GM20000 (cell line): ENCODE measurements at regions not wholly inside any gene's neighbourhood (a gene's known extent, or its start where the extent isn't known, plus 50 kb on each side); places are given as distances from the start of the nearest gene placed in this dataset.

Source experiments
- DNase-seq: peaks from one replicate; pipeline ENCODE4 v3.0.0; 2012; ENCODE audit warnings: low spot score
- TF ChIP-seq, protein P1 (sequence below): IDR thresholded peaks from 2 replicates; pipeline ENCODE4 v1.5.1; 2012; ENCODE audit warnings: mild to moderate bottlenecking, control low read depth; ENCODE audit errors: extremely low read depth, missing control alignments

DNA sequence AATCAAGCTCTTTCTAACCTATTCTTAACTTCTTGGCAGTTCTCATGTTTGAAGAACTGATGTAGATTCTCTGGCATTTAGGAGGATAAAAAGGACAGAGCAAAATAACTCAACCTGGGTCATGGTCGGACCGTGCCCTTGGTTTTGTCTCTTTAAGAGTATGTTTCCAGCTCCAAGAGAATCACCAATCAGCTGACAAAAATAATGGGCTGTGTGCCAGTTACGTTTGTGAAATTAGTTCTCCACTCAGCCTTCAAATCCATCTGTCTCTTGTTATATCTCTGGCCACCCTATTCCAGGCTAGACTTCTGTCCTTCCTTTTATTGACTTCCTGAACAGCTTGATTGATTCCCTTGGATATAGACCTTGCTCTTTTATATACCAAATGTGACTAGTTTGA is 225.7 kb downstream of the EPHA4 start:
- no peak for DNase-seq
- TF ChIP-seq, protein P1, sequence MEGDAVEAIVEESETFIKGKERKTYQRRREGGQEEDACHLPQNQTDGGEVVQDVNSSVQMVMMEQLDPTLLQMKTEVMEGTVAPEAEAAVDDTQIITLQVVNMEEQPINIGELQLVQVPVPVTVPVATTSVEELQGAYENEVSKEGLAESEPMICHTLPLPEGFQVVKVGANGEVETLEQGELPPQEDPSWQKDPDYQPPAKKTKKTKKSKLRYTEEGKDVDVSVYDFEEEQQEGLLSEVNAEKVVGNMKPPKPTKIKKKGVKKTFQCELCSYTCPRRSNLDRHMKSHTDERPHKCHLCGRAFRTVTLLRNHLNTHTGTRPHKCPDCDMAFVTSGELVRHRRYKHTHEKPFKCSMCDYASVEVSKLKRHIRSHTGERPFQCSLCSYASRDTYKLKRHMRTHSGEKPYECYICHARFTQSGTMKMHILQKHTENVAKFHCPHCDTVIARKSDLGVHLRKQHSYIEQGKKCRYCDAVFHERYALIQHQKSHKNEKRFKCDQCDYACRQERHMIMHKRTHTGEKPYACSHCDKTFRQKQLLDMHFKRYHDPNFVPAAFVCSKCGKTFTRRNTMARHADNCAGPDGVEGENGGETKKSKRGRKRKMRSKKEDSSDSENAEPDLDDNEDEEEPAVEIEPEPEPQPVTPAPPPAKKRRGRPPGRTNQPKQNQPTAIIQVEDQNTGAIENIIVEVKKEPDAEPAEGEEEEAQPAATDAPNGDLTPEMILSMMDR: no peak

DNA sequence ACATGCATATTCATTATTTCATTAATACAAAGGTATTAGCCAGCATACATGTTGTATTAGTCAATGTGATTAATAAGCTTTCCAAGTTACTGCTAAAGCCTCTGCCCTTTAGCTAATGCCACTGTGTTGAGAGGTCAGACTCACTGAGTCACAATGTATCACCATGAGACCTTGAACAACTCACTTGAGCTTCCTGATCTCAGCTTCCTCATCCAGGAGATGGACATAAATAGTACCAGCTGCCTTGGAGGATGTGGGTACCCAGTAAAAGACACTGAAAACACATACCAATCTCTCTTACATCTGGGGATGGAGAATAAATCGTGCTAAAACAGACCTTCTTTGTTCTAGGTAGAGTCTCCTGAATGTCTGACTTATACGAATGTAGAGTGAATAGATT is 224.6 kb downstream of the EPHA4 start:
- TF ChIP-seq, protein P1: no peak
- DNase-seq: no peak

DNA sequence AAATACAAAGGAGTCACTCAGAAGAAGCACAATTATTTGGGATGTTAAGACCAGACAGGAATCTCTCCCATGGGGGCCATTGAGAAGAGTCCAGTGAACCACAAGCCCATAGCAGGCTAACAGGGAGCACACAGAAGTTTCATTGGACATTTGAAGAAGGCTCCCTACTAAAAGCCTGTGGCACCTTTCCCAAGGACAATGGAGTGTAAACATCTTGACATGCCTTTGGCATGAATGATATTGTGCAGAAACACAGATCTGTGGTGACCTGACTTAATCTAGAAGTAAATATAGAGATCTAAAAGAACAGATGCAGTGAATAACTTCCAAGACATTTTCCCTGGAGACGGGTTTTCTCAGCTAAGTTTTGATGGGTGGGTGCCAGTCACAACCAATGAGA is 221.5 kb downstream of the EPHA4 start:
- TF ChIP-seq, protein P1: no peak
- no peak for DNase-seq

DNA sequence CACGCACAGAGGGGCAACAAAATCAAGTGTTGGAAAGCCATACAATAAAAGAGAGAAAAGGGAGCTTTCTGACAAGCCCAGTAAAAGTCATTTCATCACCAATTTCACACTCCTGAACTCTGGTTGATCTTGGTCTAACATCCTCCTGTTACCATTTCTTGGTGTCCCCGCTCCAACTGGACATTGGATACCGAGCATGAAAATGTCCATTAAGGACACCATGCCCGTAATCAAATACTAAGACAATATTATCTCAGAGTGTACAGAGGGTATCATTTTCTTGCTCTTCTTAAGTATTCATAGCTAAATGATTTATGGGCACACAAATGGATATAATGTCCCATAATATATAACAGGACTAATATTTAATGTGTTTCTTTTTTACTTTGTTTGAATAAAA is 218.9 kb downstream of the EPHA4 start:
- TF ChIP-seq, protein P1: no peak
- no peak for DNase-seq

DNA sequence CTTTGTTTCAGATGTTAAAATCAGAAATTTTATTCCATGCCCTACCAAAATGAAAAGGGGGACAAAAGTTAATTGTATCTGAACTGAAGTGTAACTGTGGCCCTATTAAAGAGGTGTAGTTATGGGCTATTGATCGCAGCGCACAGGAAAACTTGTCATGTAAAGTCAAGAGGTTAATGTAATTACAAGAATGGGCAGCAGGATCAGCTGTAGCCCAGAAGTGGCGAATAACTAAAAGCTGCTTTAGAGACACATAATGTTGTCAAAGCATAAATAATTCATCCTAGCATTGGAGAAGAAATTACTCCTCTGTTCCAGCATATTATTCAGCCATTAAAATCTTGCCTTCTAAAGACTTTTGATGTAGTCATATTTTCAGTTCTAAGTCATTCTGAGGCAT is 211.8 kb downstream of the EPHA4 start:
- DNase-seq: no peak
- TF ChIP-seq, protein P1: no peak

DNA sequence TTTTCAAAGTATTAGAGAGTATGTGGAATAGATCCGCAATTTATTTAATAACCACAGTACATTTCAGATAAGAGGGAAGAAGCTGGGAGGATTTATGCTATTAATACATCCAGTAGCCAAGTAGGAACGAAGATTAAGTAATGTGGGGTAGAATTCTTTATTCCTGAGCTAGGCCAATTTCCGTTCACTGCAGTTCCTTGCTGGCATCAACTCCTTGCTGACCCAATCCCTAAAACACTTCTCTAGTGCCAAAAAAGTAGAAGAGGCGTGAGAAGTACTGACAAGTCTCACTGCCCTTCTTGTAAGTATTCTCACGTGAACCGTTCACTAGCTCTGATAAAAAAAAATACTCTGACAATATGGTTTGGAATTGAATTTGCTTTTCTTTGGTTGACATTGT is 211.4 kb downstream of the EPHA4 start:
- TF ChIP-seq, protein P1: no peak
- DNase-seq: no peak

DNA sequence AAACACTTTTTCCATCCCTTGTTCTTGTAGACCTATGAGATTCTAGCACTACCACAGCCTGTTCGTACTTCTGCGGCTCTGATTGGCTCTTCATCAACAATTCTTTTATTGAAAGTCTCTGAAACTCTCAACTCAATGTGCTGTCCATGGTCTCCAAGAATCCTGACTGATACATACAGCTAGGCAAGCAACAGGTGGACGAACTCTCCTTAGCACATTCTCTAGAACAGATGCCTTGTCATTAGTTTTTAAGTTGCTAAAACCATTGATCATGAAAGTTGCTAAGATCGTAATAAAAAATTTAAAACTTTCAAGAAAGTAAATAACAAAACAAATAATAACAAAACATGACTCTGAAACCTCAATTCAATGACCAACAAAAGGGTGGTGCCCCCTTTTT is 210.5 kb downstream of the EPHA4 start:
- no peak for DNase-seq
- TF ChIP-seq, protein P1: no peak
